Fibroblast of peridontal ligament (primary cell): ENCODE measurements at regions not wholly inside any gene's neighbourhood (a gene's known extent, or its start where the extent isn't known, plus 50 kb on each side); places are given as distances from the start of the nearest gene placed in this dataset.
"Not testable (repeated sequence)": the region's sequence is repeated elsewhere in the genome, so short reads cannot be mapped to it uniquely, and the experiment has no call there.

Experiments
- DNase-seq: peaks from one replicate; pipeline ENCODE4 v3.0.0-alpha.2; 2010; ENCODE audit errors: extremely low read depth

- DNase-seq, result no peak
These were observed 74.0 kb upstream of the LIPC start for GRCh38 chr15:58357529-58358476.

- peak; percentile 28 for DNase-seq
These were observed 71.2 kb upstream of the LIPC start for GRCh38 chr15:58360421-58361090.

DNA sequence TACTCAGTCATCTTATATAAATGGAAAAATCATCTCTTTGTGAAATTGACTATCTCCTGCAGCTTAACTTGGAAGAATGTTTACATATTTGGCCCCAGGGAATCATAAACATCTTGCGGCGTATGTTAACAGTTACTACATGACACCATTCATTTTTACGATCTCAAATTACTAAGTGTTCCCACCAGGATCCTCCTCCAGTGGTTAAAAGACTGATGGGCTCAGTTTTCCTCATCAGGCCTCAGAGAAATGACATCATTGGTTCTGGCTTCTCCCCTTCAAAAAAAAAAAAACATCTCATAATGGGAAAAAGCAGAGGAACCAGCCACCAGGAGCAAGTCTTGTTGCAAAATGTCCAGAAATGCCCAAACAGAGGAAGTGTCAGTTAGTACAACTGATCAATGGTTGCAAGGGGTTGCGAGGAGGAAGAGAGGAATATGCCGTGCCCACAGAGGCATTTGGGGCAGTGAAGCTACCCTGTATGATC, 70.5 kb upstream of the LIPC start:
- DNase-seq, result peak; percentile 99

- no peak for DNase-seq
These were observed 69.4 kb upstream of the LIPC start for GRCh38 chr15:58362262-58362922.

- DNase-seq, result not testable (repeated sequence)
These were observed 68.7 kb upstream of the LIPC start for GRCh38 chr15:58363118-58363517.

- not testable (repeated sequence) for DNase-seq
These were observed 68.1 kb upstream of the LIPC start for GRCh38 chr15:58363673-58364072.

- DNase-seq, result not testable (repeated sequence)
These were observed 66.7 kb upstream of the LIPC start for GRCh38 chr15:58365098-58365497.

- peak; percentile 88 for DNase-seq
These were observed 62.5 kb upstream of the LIPC start for GRCh38 chr15:58369261-58369701.

GRCh38 chr15:58369956-58370355, 61.8 kb upstream of the LIPC start:
- DNase-seq, result no peak

- DNase-seq, result no peak
These were observed 57.6 kb upstream of the LIPC start for GRCh38 chr15:58374147-58374546.

DNA sequence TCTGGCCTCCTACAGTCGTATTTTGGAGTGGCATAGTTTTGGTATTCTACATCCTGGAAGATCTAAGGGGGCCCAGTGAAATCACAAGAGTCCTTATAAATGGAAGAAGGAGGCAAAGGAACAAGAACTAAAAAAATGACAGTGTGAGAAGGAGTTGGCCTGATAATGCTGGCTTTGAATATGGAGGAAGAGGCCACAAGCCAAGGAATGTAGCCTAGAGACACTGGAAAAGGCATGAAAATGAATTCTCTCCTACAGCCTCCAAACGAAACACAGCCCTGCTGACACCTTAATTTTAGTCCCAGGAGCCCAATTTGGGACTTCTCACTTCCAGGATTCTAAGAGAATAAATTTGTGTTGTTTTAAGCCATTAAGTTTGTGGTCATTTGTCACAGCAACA, 54.6 kb upstream of the LIPC start:
- DNase-seq, result no peak

DNA sequence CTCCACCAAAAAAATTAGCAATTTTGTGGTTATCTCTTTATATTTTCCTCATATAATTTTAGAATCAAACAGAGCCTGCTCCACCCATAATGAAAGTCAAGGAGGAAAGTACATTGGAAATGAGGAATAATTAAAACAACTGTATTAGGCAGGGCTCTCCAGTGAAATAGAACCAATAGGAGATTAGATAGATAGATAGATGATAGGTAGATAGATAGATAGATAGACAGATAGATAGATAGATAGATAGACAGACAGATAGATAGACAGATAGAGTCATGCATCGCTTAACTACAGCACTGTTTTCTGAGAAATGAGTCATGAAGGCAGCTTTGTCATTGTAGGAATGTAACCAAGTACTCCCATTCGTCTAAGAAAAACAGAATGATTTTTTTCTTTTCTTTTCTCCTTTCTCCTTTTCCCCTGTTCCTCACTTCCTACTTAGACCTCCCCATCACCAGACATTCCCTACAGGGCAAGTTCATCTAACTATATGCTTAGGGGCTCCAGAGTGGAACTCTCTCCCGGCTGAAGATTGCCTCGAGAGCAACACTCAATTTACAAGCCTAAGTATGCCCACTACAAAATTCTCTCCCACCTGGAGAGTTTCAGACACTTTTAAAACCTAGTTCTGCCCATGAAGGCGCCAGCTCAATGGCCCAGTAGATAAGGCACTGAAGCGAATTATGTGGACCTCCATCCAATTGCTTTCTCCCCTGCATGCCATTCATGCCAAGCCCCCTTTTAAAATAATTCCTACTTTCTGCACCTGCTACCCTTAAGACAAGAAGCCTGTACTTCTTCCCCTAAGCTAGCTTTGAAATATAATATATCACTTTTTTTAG, 53.3 kb upstream of the LIPC start:
- peak; percentile 62 for DNase-seq

DNA sequence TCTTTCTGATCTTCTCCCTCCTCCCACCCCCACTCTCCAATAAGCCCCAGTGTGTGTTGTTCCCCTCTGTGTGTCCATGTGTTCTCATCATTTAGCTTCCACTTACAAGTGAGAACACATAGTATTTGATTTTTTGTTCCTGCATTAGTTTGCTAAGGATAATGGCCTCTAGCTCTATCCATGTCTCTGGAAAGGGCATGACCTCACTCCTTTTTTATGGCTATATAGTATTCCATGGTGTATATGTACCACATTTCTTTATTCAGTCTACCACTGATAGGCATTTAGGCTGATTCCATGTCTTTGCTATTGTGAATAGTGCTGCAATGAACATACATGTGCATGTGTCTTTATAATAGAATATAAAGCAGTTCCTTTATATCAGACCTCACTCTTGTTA, 52.3 kb upstream of the LIPC start:
- not testable (repeated sequence) for DNase-seq

- DNase-seq, result no peak
These were observed 51.4 kb upstream of the LIPC start for GRCh38 chr15:58380280-58380945.

GRCh38 chr15:58381697-58382096, 50.1 kb upstream of the LIPC start:
- DNase-seq, result no peak
